GM12865 (cell line): ENCODE measurements at regions not wholly inside any gene's neighbourhood (a gene's known extent, or its start where the extent isn't known, plus 50 kb on each side); places are given as distances from the start of the nearest gene placed in this dataset.

Experiments
- DNase-seq: peaks from one replicate; pipeline ENCODE4 v3.0.0; 2010; ENCODE audit warnings: low read depth
- H3K4me3 ChIP-seq: 2 replicates; pipeline ENCODE4 v1.5.1; 2011; ENCODE audit warnings: mild to moderate bottlenecking, low read depth, low read length, control low read depth
- TF ChIP-seq, protein P1 (sequence below): IDR thresholded peaks from 2 replicates; pipeline ENCODE4 v1.5.1; 2011; ENCODE audit warnings: low read length, control low read depth, low read depth, inconsistent platforms; ENCODE audit not compliant: insufficient read depth; ENCODE audit errors: missing control alignments

DNA sequence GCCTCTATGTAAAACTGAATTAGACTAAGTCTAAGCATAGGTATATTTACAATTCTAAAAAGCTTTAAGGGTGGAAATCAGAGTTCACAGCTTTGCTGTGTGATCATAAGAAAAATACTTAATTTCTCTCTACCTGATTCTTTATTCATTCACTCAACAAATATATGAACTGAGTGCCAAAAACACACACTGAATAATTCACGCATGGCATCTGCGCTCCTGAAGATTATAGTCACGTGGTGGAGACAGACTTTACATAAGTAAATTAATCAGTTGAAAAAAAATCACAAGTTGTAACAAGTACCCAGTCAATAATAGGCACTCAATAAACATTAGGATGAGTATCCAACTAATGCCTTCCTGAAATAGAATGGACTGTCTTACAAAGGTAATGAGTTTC lies 351.6 kb downstream of the METTL4 start:
- H3K4me3 ChIP-seq: no peak overlapping the region
- TF ChIP-seq, protein P1, sequence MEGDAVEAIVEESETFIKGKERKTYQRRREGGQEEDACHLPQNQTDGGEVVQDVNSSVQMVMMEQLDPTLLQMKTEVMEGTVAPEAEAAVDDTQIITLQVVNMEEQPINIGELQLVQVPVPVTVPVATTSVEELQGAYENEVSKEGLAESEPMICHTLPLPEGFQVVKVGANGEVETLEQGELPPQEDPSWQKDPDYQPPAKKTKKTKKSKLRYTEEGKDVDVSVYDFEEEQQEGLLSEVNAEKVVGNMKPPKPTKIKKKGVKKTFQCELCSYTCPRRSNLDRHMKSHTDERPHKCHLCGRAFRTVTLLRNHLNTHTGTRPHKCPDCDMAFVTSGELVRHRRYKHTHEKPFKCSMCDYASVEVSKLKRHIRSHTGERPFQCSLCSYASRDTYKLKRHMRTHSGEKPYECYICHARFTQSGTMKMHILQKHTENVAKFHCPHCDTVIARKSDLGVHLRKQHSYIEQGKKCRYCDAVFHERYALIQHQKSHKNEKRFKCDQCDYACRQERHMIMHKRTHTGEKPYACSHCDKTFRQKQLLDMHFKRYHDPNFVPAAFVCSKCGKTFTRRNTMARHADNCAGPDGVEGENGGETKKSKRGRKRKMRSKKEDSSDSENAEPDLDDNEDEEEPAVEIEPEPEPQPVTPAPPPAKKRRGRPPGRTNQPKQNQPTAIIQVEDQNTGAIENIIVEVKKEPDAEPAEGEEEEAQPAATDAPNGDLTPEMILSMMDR: no peak
- DNase-seq: no peak

DNA sequence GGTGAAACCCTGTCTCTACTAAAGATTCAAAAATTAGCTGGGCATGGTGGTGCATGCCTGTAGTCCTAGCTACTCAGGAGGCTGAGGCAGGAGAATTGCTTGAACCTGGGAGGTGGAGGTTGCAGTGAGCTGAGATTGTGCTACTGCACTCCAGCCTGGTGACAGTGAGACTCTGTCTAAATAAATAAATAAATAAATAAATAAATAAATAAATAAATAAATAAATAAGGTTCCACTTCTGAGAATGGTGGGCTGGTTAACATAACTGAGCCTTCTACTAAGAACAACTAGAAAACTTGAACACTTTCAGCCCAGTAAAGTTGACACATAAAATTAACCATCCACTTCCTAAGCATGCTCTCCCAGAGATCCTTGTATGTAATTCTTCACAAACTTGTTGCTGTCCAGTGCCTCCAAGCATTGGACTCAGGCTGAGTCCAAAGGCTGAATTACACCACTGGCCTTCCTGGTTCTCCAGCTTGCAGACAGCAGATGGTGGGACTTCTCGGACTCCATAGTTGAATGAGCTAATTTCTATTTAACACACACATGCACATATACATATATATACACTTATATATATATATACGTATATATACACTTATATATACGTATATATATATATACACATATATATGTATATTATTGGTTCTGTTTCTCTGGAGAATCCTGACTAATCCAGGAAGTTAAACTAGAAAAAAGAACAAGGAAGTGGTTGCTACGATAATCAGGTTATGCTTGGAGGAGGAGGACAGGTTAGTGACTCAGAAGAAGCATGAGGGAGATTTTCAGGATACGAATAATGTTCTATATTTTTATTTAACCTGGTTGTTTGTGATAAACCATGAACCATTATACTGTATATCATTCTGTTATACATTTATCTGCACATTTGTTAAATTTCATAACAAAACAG lies 348.8 kb downstream of the METTL4 start:
- TF ChIP-seq, protein P1: no peak
- no peak for DNase-seq

DNA sequence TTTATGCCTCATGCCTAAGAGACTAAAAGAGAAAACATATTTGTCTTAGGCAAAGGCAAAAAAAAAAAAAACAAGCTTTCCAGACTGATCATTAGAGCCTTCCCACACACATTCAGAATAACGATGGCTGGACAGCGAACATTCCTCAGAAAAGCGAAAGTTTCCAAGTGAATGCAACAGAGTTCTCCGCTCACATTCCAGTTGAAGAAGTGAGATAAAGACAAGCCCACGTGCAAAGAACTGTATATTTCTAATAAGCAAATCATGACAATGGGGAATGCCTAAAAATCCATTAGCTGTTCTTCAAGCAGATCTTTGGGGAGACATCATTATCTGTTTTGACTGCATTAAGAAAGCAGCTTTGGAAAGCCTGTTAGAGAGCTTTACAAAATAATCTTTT lies 347.9 kb downstream of the METTL4 start:
- DNase-seq: no peak
- no peak overlapping the region for H3K4me3 ChIP-seq
- TF ChIP-seq, protein P1: no peak

More for the DNA sequence above, 348.8 kb downstream of the METTL4 start:
- H3K4me3 ChIP-seq: no peak overlapping the region

DNA sequence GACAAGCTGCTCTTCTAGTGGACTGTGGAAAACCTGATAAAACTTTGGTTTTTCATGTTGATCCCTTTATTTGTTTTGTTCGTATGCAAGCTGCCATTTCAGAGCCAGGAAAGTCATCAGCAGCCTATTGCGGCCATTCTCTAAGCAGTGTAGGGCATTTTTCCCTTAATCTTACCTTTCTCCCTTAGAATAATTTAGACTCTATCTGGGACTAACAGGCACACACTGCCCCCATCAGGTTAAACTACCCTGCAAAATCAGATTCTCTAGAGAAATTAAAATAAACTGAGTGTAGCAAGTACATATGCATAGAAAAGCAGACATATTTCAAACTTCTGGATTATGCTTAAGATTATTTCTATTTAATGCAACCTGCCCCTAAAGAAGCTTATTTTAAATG lies 347.5 kb downstream of the METTL4 start:
- peak; percentile 7 for DNase-seq
- TF ChIP-seq, protein P1: peak; percentile 23
- H3K4me3 ChIP-seq: no peak overlapping the region

DNA sequence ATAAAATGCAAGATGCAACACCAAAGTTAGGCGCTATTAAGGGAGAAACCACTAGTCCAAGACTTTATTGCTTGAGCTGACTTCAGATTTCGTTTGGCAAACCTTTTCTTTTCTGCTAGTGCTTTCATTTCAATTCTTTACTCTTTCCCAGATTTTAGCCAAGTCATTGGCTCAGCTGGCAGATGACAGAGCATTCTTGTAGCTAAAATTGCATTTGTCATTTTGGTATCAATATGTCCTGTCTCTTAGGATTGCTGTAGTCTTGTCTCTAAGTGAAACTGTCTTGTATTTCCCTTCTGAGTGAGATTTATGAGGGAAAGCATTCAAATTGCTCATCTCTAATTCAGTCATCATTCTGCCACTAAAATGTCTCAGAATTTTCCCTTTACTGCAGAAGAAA lies 335.1 kb downstream of the METTL4 start:
- TF ChIP-seq, protein P1: no peak
- no peak overlapping the region for H3K4me3 ChIP-seq
- DNase-seq: no peak

DNA sequence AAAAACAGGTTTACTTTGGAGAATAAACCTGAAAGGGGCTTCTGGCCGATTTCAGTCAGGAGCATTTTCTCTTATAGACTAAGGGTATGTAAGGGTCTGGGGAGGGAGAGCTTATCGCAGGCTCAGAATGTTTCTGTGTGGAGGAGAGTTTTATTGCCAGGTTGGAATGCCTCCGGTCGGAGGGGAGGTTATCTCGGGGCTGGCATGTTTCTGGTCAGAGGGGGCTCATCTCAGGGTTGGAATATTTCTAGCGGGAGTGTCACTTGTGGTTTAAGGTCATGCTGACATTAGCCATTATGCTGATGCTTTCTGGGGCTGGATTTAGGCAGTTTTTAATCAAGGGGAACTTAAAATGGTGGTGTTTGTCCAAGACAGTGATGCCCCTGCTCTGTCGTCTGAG lies 333.6 kb downstream of the METTL4 start:
- no peak for DNase-seq
- TF ChIP-seq, protein P1: no peak
- H3K4me3 ChIP-seq: no peak overlapping the region
